Natural killer cell (primary cell): ENCODE measurements at regions not wholly inside any gene's neighbourhood (a gene's known extent, or its start where the extent isn't known, plus 50 kb on each side); places are given as distances from the start of the nearest gene placed in this dataset.

Source experiments
- ATAC-seq, 3 donors: fragments of 150-1000 bp in 2 of 3; fragments of 200-7000 bp in 1 of 3; cut with Tn5 transposase; 1 replicate in 1 of 3; 2 replicates in 2 of 3; pipeline ENCODE4 v1.10.0; 2021; ENCODE audit warnings: mild to moderate bottlenecking in 2 of 3, moderate library complexity in 2 of 3
- DNase-seq, 2 donors: peaks; one replicate each; pipeline versions ENCODE4 v3.0.0 to v3.0.0-alpha.2; 2013 to 2021; ENCODE audit warnings: mixed read lengths in 1 of 2
- H3K27ac ChIP-seq: one replicate; pipeline ENCODE4 v1.5.1; 2013; ENCODE audit warnings: mild to moderate bottlenecking, low read length
- H3K27me3 ChIP-seq: one replicate; pipeline ENCODE4 v1.6.1; 2013; ENCODE audit warnings: low read length; ENCODE audit not compliant: control insufficient read depth, insufficient read depth
- H3K36me3 ChIP-seq: one replicate; pipeline ENCODE4 v1.6.1; 2013; ENCODE audit warnings: low read length; ENCODE audit not compliant: control insufficient read depth, insufficient read depth
- H3K4me1 ChIP-seq: one replicate; pipeline ENCODE4 v1.6.1; 2013; ENCODE audit warnings: low read length; ENCODE audit not compliant: control insufficient read depth, insufficient read depth
- H3K4me3 ChIP-seq: one replicate; pipeline ENCODE4 v1.5.1; 2013; ENCODE audit warnings: low read length
- H3K9me3 ChIP-seq: one replicate; pipeline ENCODE4 v1.6.1; 2013; ENCODE audit warnings: low read length; ENCODE audit not compliant: control insufficient read depth, insufficient read depth
- H3K27ac Mint-ChIP-seq, 2 donors: one replicate each; pipeline ENCODE4 v1.8.0; 2022; ENCODE audit warnings: mild to moderate bottlenecking in 2 of 2, mixed read lengths in 2 of 2, moderate library complexity in 1 of 2
- H3K27me3 Mint-ChIP-seq, 2 donors: one replicate each; pipeline ENCODE4 v1.8.0; 2022; ENCODE audit warnings: low read depth in 2 of 2, mixed read lengths in 2 of 2
- H3K36me3 Mint-ChIP-seq: one replicate; pipeline ENCODE4 v1.8.0; 2022; ENCODE audit warnings: mixed read lengths
- H3K4me1 Mint-ChIP-seq, 2 donors: one replicate each; pipeline ENCODE4 v1.8.0; 2022; ENCODE audit warnings: mixed read lengths in 2 of 2
- H3K4me3 Mint-ChIP-seq: one replicate; pipeline ENCODE4 v1.8.0; 2022; ENCODE audit warnings: mild to moderate bottlenecking, moderate library complexity, mixed read lengths
- H3K9me3 Mint-ChIP-seq, 2 donors: one replicate each; pipeline ENCODE4 v1.8.0; 2022; ENCODE audit warnings: mixed read lengths in 2 of 2
- WGBS: methylation state at CpG from one replicate; pipeline ENCODE4 v1.1.7; 2013; ENCODE audit warnings: missing lambda C conversion rate; ENCODE audit not compliant: insufficient coverage; 5-methylcytosine and 5-hydroxymethylcytosine counted together
- intact Hi-C: fragments of 100-400 bp; cut with micrococcal nuclease; formaldehyde crosslinking; loops from one replicate; pipeline ENCODE4 v1.14.2; 2022
- TF ChIP-seq, protein P1 (sequence below): fragments of 200-600 bp; IDR thresholded peaks from one replicate; pipeline ENCODE4 v1.8.0; 2022; ENCODE audit warnings: antibody characterized with exemption

DNA sequence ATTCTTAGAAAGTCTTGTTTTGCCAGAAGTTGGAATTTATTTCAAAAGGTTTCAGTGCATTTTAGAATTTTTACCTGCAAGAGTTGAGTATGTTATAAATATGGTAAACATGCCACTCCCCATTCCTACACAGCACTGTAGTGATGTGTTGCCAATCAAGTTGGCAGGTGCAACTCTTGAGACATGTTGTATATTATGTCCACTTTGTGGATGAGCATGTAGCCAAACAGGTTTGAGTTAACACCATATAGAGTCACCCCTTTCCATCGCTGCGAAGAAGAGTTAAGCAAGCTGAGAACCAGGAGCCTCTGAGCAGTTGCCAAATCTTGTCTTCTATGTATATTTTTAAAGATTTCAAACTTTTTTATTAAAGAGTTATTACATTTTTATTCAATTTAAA lies 359.8 kb downstream of the LMO7 start:
- H3K4me1 ChIP-seq, result no peaks in the 10 kb centered on the region
- no peak for DNase-seq
- no CpG with 5 or more reads among the region's 2 CpGs for WGBS
- no peak overlapping the region for H3K4me3 Mint-ChIP-seq
- intact Hi-C loops, result no loop called here
- H3K9me3 ChIP-seq, result no peaks in the 10 kb centered on the region
- no peaks in the 10 kb centered on the region for H3K27me3 Mint-ChIP-seq
- ATAC-seq, result no peak
- H3K27me3 ChIP-seq, result no peaks in the 10 kb centered on the region
- no peak overlapping the region for H3K4me3 ChIP-seq
- H3K4me1 Mint-ChIP-seq, result peaks cover 19 to 34% of the 10 kb centered on the region in 2 donors
- H3K36me3 ChIP-seq, result no peaks in the 10 kb centered on the region
- H3K9me3 Mint-ChIP-seq, result peaks cover 0 to 3% of the 10 kb centered on the region in 2 donors
- no peak overlapping the region for H3K27ac Mint-ChIP-seq
- TF ChIP-seq, protein P1, sequence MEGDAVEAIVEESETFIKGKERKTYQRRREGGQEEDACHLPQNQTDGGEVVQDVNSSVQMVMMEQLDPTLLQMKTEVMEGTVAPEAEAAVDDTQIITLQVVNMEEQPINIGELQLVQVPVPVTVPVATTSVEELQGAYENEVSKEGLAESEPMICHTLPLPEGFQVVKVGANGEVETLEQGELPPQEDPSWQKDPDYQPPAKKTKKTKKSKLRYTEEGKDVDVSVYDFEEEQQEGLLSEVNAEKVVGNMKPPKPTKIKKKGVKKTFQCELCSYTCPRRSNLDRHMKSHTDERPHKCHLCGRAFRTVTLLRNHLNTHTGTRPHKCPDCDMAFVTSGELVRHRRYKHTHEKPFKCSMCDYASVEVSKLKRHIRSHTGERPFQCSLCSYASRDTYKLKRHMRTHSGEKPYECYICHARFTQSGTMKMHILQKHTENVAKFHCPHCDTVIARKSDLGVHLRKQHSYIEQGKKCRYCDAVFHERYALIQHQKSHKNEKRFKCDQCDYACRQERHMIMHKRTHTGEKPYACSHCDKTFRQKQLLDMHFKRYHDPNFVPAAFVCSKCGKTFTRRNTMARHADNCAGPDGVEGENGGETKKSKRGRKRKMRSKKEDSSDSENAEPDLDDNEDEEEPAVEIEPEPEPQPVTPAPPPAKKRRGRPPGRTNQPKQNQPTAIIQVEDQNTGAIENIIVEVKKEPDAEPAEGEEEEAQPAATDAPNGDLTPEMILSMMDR, result no peak
- H3K36me3 Mint-ChIP-seq, result no peaks in the 10 kb centered on the region
- no peak overlapping the region for H3K27ac ChIP-seq

GRCh38 chr13:75993823-75994222 lies 357.7 kb downstream of the LMO7 start:
- no peak overlapping the region for H3K4me3 Mint-ChIP-seq
- no peaks in the 10 kb centered on the region for H3K4me1 ChIP-seq
- WGBS, result 91% methylated on average over 8 of the region's 8 CpGs
- no peaks in the 10 kb centered on the region for H3K27me3 Mint-ChIP-seq
- ATAC-seq (no peak), DNase-seq (no peak)
- H3K27ac Mint-ChIP-seq, result no peak overlapping the region
- no peaks in the 10 kb centered on the region for H3K9me3 ChIP-seq
- peaks cover 0 to 3% of the 10 kb centered on the region in 2 donors for H3K9me3 Mint-ChIP-seq
- H3K4me3 ChIP-seq, result no peak overlapping the region
- H3K27ac ChIP-seq, result no peak overlapping the region
- no peaks in the 10 kb centered on the region for H3K27me3 ChIP-seq
- intact Hi-C loops, result no loop called here
- TF ChIP-seq, protein P1, result no peak
- H3K4me1 Mint-ChIP-seq, result peaks cover 11 to 25% of the 10 kb centered on the region in 2 donors
- H3K36me3 ChIP-seq, result no peaks in the 10 kb centered on the region
- no peaks in the 10 kb centered on the region for H3K36me3 Mint-ChIP-seq

DNA sequence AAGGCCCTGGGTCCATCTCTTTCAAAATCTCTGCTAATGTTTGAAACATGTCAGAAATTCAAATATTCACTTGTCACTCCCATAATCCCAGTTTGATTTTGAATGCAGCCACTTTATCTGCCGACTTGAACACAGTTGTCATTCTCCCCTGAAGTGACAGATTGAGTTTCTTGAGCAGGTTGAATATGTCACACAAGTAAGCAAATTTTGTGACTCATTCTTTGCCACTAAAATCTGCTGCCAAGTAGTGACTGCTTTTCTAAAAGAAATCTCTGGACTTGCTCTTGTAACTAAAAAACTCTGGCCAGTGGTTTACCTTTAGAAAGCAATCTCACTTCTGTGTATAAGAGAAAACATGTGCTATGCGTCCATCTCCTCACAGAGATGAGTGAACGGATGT lies 357.1 kb downstream of the LMO7 start:
- Mint-ChIP-seq H3K4me3 (no peak overlapping the region), H3K4me1 (peaks cover 11 to 25% of the 10 kb centered on the region in 2 donors), H3K36me3 (no peaks in the 10 kb centered on the region), H3K27ac (no peak overlapping the region), H3K27me3 (no peaks in the 10 kb centered on the region), H3K9me3 (peaks cover 0 to 3% of the 10 kb centered on the region in 2 donors)
- DNase-seq, result no peak
- H3K4me3 ChIP-seq, result no peak overlapping the region
- no peaks in the 10 kb centered on the region for H3K27me3 ChIP-seq
- no peaks in the 10 kb centered on the region for H3K9me3 ChIP-seq
- no peaks in the 10 kb centered on the region for H3K36me3 ChIP-seq
- no peak for ATAC-seq
- intact Hi-C loops, result no loop called here
- H3K4me1 ChIP-seq, result no peaks in the 10 kb centered on the region
- H3K27ac ChIP-seq, result no peak overlapping the region
- 85% methylated on average over 3 of the region's 3 CpGs for WGBS
- TF ChIP-seq, protein P1, result no peak

DNA sequence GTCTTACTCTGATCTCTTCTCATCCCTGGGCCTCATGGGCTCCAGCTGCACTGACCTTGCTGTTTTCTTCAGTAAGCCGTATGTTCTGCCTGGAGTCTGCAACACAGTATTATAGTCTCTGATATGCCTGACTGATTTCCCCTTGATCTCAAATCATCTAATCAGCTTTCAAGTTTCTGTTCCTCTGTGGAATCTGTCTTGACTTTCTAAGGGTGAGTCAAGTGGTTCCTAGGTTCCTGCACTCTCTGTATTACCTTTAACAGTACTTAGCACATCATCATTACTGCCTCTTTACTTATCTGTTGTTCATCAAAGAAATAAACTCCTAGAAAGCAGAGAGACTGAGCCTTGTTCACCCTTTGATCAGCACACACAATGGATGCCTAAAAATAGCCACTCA lies 350.7 kb downstream of the LMO7 start:
- no peaks in the 10 kb centered on the region for H3K4me1 Mint-ChIP-seq
- H3K36me3 Mint-ChIP-seq, result no peaks in the 10 kb centered on the region
- DNase-seq, result no peak
- H3K4me3 Mint-ChIP-seq, result no peak overlapping the region
- peaks cover 5 to 9% of the 10 kb centered on the region in 2 donors for H3K9me3 Mint-ChIP-seq
- H3K27me3 Mint-ChIP-seq, result no peaks in the 10 kb centered on the region
- Histone ChIP-seq H3K36me3 (no peaks in the 10 kb centered on the region), H3K9me3 (no peaks in the 10 kb centered on the region), H3K4me1 (no peaks in the 10 kb centered on the region), H3K27ac (no peak overlapping the region), H3K4me3 (no peak overlapping the region), H3K27me3 (no peaks in the 10 kb centered on the region)
- 56% methylated on average over 1 of the region's 1 CpG for WGBS
- TF ChIP-seq, protein P1, result no peak
- intact Hi-C loops, result no loop called here
- no peak overlapping the region for H3K27ac Mint-ChIP-seq
- ATAC-seq, result no peak
